Stomach smooth muscle (tissue), 2 donors: ENCODE measurements at regions not wholly inside any gene's neighbourhood (a gene's known extent, or its start where the extent isn't known, plus 50 kb on each side); places are given as distances from the start of the nearest gene placed in this dataset.

ENCODE experiments used
- H3K27ac ChIP-seq: one replicate; pipeline ENCODE4 v1.7.0; 2013; ENCODE audit warnings: mild to moderate bottlenecking, low read length, inconsistent platforms
- H3K27me3 ChIP-seq, 2 donors: one replicate each; pipeline ENCODE4 v1.7.0; 2013; ENCODE audit warnings: low read length in 2 of 2; ENCODE audit not compliant: insufficient read depth in 2 of 2, control insufficient read depth in 1 of 2
- H3K36me3 ChIP-seq, 2 donors: one replicate each; pipeline ENCODE4 v1.7.0; 2013; ENCODE audit warnings: low read length in 2 of 2; ENCODE audit not compliant: control insufficient read depth in 2 of 2, insufficient read depth in 2 of 2
- H3K4me1 ChIP-seq: one replicate; pipeline ENCODE4 v1.7.0; 2013; ENCODE audit warnings: low read length; ENCODE audit not compliant: control insufficient read depth, insufficient read depth
- H3K4me3 ChIP-seq, 2 donors: one replicate each; pipeline ENCODE4 v1.7.0; 2013; ENCODE audit warnings: low read length in 2 of 2
- H3K9ac ChIP-seq, 2 donors: one replicate each; pipeline ENCODE4 v1.7.0; 2013; ENCODE audit warnings: low read length in 2 of 2, mild to moderate bottlenecking in 1 of 2
- H3K9me3 ChIP-seq, 2 donors: one replicate each; pipeline ENCODE4 v1.7.0; 2013; ENCODE audit warnings: low read length in 2 of 2; ENCODE audit not compliant: control insufficient read depth in 2 of 2
- donor health status: healthy.
- donor health status: Pancreatic carcinoma.

DNA sequence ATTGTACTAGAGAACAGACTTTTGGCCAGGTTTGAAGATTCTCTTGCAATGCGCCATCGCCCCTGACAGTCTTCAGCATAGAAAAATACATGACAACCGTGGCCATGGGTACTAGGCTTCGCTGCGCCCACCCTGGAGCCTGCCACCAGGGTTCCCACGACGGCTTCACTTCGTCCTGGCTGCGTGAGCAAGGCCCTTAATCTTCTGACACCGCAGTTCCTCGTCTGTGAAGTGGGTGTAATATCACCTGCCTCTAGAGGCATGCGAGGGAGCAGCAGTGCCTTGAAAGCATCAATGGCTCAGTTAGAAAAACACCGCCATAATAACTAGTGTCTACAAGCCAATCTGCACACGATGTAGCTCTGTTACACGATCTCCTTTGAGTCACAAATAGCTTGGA lies 175.2 kb upstream of the HS6ST1 start:
- H3K9ac ChIP-seq, result no peak overlapping the region
- H3K27ac ChIP-seq, result no peak overlapping the region
- peaks cover 0 to 3% of the 10 kb centered on the region in 2 donors for H3K27me3 ChIP-seq
- H3K36me3 ChIP-seq, result no peaks in the 10 kb centered on the region
- H3K4me3 ChIP-seq, result no peak overlapping the region
- no peaks in the 10 kb centered on the region for H3K4me1 ChIP-seq
- peaks cover 0 to 8% of the 10 kb centered on the region in 2 donors for H3K9me3 ChIP-seq

DNA sequence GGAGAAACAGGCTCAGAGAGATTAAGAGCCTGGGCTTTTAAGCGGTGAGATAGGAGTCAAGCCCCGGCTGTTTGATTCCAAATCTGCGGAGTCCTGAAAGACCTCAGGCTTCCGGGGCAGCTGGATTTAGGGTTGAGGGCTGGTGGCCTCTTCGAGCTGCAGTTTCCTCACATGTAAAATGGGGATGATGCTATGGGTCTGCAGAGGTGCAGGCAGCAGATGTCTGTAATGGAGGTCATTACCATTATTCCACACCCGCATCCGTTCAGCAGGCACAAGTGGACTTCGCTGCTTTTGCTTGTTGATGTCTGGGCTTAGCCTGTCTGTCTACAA lies 175.6 kb upstream of the HS6ST1 start:
- Histone ChIP-seq H3K27me3 (peaks cover 0 to 3% of the 10 kb centered on the region in 2 donors), H3K36me3 (no peaks in the 10 kb centered on the region), H3K4me1 (no peaks in the 10 kb centered on the region), H3K27ac (no peak overlapping the region), H3K9me3 (peaks cover 0 to 8% of the 10 kb centered on the region in 2 donors), H3K4me3 (no peak overlapping the region), H3K9ac (no peak overlapping the region)

DNA sequence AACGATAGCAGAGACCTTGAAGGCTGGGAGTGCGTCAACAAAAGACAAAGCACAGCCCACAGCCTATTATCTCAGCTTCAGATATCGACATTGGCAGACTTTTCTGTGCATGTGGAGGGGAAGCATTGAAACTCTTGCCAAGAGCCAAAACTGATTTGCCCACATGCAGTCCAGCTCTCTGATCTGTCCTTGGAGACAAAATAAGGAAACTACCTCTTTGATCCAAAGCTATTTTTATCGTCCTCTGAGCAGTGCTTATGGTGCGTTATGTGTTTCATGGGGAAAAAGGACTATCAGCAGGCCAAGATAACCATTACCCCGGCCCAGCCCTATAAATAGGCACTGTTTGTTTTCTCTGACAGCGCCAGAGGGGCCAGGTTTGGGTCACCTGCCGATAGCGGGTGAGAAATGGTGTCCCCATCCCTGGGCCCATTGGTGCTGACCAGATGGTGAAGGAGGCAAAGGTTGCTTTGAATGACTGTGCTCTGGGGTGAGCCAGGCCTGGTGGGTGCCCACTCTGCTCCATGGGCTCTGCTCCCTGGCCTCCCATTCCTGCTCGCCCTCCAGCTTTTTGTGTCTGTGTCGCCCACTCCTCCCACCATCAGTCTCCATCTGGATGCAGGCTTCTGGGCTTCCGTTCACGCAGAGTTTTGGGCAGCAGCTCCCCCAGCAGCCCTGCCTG lies 176.1 kb upstream of the HS6ST1 start:
- Histone ChIP-seq H3K27ac (no peak overlapping the region), H3K4me3 (no peak overlapping the region), H3K9me3 (peaks cover 0 to 8% of the 10 kb centered on the region in 2 donors), H3K9ac (no peak overlapping the region), H3K4me1 (no peaks in the 10 kb centered on the region), H3K36me3 (no peaks in the 10 kb centered on the region), H3K27me3 (peaks cover 0 to 3% of the 10 kb centered on the region in 2 donors)

DNA sequence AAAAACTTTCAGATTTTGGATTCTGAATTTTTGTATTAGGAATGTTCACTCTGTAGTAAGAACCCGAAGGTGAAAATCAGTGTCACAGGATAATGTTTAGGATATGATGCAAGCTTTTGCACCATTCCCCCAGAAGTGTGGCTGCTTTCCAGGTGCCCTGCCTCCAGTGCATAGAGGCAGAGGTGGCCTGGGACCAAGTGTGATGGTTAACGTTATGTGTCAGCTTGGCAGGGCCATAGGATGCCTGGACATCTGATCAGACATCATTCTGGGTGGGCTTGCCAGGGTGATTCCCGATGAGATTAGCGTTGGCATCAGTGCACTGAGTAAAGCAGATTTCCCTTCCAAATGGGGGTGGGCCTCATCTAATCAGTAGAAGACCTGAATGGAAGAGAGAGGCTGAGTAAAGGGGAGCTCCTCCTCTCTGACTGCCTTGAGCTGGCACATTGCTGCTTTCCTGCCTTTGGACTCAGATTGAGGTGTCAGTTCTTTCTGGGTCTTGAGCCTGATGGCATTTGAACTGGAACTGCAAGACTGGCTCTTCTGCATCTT lies 177.4 kb upstream of the HS6ST1 start:
- no peak overlapping the region for H3K4me3 ChIP-seq
- H3K27me3 ChIP-seq, result peaks cover 0 to 3% of the 10 kb centered on the region in 2 donors
- H3K9me3 ChIP-seq, result peaks cover 0 to 8% of the 10 kb centered on the region in 2 donors
- no peaks in the 10 kb centered on the region for H3K36me3 ChIP-seq
- H3K4me1 ChIP-seq, result no peaks in the 10 kb centered on the region
- H3K9ac ChIP-seq, result no peak overlapping the region
- no peak overlapping the region for H3K27ac ChIP-seq

DNA sequence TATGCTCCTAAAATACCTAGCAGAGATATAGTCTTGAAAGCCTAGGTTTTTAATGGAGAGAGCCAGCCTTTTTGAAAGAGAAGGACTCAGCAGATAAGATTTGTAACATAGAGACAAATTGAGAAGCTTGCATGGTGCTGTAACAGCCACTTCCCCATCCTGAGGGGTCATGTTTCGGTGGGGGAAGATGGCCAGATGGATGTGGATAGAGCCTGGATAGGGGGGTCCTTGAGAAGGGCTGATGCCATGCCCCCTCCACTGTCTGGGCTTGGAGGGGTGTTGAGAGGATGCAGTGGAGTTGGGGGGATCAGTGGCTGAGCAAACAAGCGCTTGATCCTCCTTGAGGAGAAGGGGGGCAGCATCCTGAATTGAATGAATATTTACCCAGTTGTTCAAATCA lies 178.0 kb upstream of the HS6ST1 start:
- Histone ChIP-seq H3K9me3 (peaks cover 0 to 8% of the 10 kb centered on the region in 2 donors), H3K4me1 (no peaks in the 10 kb centered on the region), H3K9ac (no peak overlapping the region), H3K27me3 (peaks cover 0 to 3% of the 10 kb centered on the region in 2 donors), H3K36me3 (no peaks in the 10 kb centered on the region), H3K27ac (no peak overlapping the region), H3K4me3 (no peak overlapping the region)

DNA sequence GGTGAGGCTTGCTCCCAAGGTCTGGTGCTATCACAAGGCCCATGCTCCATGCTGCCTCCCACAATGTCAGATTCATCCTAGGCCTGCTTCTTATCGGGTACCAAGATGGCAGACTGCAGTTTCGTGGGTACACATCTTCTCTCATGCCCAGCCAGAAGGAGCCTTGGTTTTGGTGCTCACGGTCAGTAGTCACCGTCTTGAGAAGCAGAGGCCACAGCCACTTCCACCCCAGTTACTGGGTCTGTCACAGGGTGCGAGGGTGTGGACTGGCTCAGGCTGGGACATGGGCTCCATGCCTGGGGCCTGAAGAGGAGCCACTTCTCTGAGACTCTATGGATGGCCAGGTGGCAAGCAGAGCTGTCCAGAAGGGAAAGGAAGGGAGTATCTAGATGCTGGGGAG lies 178.8 kb upstream of the HS6ST1 start:
- Histone ChIP-seq H3K4me3 (no peak overlapping the region), H3K9me3 (peaks cover 0 to 7% of the 10 kb centered on the region in 2 donors), H3K36me3 (no peaks in the 10 kb centered on the region), H3K27me3 (peaks cover 0 to 3% of the 10 kb centered on the region in 2 donors), H3K4me1 (no peaks in the 10 kb centered on the region), H3K9ac (no peak overlapping the region), H3K27ac (no peak overlapping the region)

DNA sequence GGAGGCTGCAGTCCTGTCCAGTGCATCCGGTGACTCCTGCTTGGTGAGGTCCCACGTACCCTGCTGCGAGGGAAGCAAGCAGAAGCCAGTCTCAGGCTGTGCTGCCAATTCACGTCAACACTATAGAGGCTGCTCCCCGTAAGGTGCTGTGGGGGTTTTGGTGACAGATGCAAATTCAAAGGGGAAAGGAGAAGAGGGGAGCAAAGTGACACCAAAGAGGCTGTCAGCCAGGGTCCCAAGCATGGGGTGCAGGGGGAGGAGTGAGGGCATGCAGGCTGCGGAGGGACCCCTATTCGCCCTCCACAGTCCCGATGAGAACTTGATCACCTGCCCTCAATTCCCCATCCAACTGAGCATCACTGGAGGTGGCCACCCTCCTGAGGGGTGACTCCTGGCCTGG lies 179.4 kb upstream of the HS6ST1 start:
- Histone ChIP-seq H3K36me3 (no peaks in the 10 kb centered on the region), H3K9me3 (peaks cover 0 to under 1% of the 10 kb centered on the region in 2 donors), H3K27me3 (peaks cover 0 to 3% of the 10 kb centered on the region in 2 donors), H3K4me3 (no peak overlapping the region), H3K4me1 (no peaks in the 10 kb centered on the region), H3K27ac (no peak overlapping the region), H3K9ac (no peak overlapping the region)

DNA sequence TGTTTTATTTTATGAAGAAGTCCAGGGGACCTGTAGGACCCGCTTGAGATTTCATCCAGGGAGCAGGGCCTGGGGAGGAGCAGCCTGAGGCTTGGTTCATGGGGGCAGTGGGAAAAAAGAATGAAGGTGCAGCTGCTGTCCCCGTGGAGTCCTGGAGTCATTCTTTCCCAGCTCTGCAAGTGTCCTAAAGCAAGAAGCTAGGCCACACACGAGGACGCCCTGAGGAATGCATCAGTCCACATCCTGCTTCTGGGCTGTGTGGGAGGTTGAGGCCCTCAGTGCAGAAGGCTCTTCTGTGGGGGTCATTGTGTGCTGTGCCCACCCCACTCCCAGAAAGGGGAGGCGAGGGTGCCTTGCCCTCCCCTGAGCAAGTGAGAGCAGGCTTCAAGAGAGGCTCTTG lies 179.9 kb upstream of the HS6ST1 start:
- Histone ChIP-seq H3K27me3 (peaks cover 0 to 3% of the 10 kb centered on the region in 2 donors), H3K4me1 (no peaks in the 10 kb centered on the region), H3K27ac (no peak overlapping the region), H3K4me3 (no peak overlapping the region), H3K36me3 (no peaks in the 10 kb centered on the region), H3K9ac (no peak overlapping the region), H3K9me3 (no peaks in the 10 kb centered on the region)

DNA sequence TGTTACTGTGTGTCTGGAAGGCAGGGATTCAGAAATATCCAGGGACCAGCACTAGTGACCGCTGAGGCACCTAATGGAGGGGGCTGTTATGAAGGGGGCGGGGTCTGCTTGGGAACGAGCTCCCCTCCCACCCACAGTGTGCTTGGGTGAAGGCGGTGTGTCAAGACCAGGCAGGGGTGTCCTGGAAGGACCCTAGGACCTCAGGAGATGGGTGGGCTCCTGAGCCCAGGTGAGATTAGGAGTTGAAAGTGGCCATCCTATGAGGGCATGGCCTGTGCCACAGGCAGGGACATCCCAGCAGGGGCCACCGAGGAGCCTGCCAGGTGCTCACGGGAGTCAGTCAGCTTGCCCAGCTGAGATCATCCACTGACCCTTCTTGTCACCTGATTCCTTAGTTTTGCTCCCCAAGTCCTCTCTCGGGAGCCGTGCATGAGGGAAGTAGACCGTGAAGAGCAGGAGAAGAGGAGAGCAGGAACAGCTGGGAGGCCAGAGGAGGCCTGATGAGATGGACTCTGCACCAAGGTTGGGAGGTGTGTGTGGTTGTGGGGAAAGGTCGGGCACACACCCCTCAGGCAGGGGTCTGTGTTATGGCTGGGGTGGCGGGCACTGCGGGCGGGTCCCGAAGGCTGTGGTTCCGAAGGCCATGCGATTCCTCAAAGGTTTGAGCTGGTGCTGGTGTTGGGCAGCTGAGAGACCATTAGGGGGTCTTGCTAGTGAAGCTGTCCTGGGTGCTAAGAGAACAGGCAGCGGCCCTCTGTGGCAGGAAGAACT lies 180.9 kb upstream of the HS6ST1 start:
- no peaks in the 10 kb centered on the region for H3K27me3 ChIP-seq
- H3K4me1 ChIP-seq, result no peaks in the 10 kb centered on the region
- no peaks in the 10 kb centered on the region for H3K36me3 ChIP-seq
- H3K27ac ChIP-seq, result no peak overlapping the region
- no peaks in the 10 kb centered on the region for H3K9me3 ChIP-seq
- H3K9ac ChIP-seq, result no peak overlapping the region
- H3K4me3 ChIP-seq, result no peak overlapping the region

DNA sequence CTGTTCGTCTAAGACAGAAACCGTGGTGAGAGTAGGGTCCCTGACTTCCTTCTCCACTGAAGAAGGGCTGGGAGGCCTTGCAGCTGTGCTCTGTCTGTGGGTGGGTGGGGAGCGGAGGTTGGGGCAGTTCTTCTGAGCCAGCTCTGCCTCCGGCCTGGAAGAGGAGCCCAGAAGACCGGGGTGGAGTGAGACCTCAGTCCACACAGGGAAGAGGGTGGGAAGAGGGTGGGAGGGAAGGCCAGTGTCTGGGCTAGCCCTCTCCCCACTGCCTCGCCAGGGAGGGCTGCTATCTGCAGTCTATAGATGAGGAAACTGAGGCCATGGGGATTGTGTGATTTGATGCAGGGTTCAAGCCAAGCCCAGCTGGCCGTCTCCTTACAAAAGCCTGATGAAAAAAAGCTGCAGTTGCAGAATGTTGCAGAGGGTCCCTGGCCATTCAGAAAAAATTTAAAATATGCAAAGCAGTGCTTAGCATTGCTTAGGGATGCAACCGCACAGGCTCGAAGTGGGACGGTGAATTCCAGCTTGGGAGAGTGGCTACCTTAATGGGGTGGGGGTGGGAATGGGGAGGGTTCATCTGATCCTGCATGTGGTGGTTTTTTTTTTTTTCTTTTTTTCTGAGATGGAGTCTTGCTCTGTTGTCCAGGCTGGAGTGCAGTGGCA lies 181.6 kb upstream of the HS6ST1 start:
- Histone ChIP-seq H3K9me3 (no peaks in the 10 kb centered on the region), H3K4me1 (no peaks in the 10 kb centered on the region), H3K27ac (no peak overlapping the region), H3K4me3 (no peak overlapping the region), H3K36me3 (no peaks in the 10 kb centered on the region), H3K27me3 (no peaks in the 10 kb centered on the region), H3K9ac (no peak overlapping the region)
